Ramos (cell line): ENCODE measurements at regions not wholly inside any gene's neighbourhood (a gene's known extent, or its start where the extent isn't known, plus 50 kb on each side); places are given as distances from the start of the nearest gene placed in this dataset.
"Not testable (repeated sequence)": the region's sequence is repeated elsewhere in the genome, so short reads cannot be mapped to it uniquely, and the experiment has no call there.

Experiments used
- in situ Hi-C: fragments of 300-500 bp; cut with MboI; formaldehyde crosslinking; loops from one replicate; pipeline ENCODE4 v1.14.3; 2022; ENCODE audit warnings: low sequenced_read_pairs; ENCODE audit not compliant: unreplicated experiment

DNA sequence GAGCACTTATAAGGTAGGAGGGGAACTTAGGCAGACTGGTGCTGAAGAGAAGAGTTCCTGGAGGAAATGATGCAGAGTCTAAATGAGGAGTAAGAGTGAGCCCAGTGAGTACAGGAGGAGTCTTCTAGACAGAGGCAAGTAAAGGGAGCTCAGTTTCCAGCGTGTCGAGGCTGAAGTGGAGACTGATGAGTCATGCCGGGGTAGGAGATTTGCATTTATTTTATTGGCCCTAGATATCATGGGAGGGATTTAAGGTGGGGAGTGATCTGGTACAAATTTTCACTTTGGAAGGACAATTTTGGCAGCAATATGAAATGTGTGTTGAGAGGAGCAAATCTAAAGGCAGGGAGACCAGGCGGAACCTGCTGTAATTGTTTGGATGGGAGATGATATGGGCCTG, 157.5 kb downstream of the TTC8 start:
- in situ Hi-C loops = no loop called here

DNA sequence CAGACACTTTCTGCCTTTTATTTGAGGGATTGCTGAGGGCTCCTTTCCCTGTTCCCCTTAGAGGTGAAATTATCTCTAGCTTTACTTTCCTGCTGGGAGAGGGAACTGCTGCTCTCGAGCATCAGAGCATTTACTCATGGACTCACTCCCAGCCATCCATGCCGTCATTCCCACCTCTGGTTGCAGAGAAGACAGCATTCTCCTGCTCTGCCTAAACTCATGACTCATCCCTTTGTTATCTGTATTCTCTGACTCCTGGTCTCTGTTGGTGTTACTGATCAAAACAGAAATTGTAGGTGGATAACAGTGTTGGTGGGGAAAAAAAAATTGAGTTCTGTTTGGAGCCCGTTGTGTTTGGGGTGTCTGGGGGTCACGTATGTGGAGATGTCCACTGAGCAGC, 159.3 kb downstream of the TTC8 start:
- in situ Hi-C loops = no loop called here

DNA sequence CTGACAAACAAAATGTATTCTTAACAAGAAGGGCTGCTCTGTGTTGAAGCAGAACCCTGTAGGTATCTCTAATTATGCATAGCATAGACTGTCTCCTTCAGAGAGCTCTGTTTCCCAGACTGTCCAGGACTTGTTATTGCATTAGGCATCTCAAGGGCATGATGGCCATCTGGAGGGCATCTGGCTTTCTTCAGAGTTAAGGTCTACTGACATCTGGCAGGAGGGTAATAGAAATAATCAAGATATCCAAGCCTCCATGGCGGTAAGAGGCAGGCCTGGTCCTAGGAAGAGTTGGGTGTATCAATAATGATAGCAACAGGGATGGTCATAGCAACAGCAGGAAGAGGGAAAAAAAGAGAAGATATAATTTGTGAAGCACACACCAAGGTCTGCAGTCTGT, 161.2 kb downstream of the TTC8 start:
- in situ Hi-C loops = no loop called here

DNA sequence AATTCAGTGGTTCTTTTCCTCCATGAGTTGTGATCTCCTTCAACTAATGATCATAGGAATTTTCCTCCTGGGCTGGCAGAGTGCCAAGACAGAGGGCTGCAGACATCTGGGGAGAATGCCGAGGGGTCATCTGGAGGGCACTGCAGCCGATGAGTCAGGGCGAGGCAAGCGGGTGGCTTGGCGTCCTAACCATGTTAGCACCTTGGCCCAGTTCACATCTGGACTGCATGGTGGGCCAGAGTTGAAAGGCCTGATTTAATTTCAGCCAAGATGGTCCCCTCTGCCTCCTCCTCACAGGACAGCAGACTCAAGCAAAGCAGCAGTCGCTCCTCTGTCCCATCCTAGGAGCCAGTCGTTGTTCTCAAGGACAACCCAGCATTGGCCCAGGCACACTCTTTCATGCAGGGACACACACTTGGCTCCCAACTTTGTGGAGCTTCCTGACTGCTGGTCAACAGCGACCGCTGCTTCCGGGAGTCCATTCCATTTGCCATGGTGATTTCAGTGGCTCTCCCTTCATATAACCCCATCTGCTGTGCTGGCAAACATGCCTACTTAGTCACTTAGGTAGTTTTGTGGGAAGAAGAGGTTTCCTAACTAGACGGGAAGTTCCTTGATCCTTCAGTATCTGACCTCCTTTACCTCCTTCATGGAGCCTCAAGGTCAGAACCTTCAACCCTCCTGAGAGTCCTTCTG, 161.8 kb downstream of the TTC8 start:
- in situ Hi-C loops = no loop called here

DNA sequence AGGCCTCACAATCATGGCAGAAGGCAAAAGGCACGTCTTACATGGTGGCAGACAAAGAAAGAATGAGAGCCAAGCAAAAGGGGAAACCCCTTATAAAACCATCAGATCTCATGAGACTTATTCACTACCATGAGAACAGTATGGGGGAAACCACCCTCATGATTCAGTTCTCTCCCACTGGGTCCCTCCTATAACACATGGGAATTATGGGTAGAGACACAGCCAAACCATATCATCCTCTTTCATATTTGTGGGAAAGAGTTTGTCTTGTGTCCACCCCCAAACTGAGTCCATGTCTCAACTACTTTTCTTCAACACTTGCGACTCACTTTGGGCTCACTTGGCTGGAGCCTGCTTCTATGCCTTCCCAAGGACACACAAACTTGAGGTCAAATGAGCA, 162.5 kb downstream of the TTC8 start:
- in situ Hi-C loops = not testable (repeated sequence)

DNA sequence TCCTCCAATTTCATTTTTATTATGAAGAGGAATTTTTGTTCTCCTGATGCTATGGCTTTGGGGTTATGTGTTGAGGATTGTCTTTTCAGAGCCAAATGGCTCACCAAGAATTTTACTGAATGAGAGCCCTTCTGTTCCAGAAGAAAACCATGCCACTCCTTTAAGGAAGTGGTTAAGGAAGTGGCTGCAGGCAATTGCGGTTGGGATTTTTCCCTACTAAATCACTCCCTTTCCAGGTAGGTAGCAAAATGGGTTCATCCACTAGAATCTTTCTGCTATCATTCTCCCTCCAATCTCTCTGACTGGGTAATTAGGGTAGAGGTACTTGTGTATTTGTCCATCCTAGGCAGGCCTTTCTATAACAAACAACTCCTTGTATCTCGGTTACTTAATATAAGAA, 163.1 kb downstream of the TTC8 start:
- in situ Hi-C loops = no loop called here

DNA sequence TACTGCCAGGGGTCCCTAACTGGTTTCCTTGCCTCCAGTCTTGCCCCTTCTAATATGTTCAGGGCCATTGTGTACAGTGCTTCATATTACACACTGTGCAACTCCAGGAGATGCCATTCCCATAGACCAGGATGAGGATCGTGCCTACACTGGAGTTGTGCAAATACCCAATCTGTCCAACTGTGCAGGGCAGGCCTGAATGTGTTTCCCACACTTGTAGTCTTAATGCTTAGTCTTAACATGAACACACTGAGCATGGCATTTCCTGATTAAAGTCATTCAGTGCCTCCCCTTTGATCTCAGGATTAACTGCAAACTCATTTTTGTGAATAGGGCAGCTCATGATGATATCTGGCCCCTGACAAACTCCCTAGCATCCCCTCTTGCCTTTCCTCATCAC, 165.5 kb downstream of the TTC8 start:
- in situ Hi-C loops = no loop called here

DNA sequence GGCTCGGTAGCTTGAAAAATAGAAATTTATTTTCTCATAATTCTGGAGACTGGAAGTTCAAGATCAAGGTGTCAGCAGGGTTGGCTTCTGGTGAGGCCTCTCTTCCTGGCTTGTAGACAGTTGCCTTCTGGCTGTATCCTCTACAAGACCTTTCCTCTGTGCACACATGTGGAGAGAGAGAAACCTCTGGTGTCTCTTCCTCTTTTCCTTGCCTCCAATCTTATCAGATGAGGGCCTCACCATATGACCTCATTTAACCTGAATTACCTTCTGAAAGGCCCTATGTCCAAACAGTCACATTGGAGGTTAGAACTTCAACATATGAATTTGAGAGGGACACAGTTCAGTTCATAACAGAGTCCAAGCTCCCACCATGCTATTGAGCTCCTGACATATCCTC, 166.4 kb downstream of the TTC8 start:
- in situ Hi-C loops = no loop called here

DNA sequence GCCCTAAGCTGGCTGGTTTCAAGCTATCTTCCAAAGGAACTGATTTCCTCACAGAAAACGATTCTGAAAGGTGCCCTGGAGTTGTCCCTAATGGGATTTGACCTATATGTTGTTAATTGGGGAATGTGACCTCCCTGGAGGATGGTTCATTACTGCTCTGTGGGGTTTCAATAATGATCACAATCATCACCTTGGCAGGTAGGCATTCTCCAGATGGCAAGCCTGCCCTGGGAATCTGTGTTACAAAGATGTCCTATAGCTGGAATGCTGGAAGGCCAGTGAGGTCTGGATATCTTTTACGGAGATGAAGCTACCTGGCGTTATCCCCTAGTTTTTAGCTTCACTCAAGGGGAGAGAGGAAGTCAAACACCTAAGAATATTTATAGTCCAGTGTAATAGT, 167.6 kb downstream of the TTC8 start:
- in situ Hi-C loops = no loop called here

DNA sequence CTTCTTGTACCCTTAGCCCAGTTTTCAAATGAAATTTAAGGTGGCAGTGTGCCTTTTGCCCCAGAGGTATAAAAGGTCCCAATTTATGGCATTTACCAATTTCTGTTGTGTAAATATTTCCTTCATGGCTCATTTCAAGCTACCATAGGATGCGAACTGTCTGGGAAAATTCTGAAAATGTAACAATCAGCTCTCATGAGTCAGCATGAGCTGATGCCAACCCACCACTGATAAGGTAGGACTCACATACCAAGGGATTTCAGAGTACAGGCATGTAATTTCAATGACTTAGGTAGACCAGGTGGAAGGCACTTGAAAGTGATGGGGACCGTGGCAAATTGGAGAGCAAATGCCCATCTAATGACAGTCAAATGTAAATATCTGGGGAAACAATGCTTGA, 169.5 kb downstream of the TTC8 start:
- in situ Hi-C loops = no loop called here

DNA sequence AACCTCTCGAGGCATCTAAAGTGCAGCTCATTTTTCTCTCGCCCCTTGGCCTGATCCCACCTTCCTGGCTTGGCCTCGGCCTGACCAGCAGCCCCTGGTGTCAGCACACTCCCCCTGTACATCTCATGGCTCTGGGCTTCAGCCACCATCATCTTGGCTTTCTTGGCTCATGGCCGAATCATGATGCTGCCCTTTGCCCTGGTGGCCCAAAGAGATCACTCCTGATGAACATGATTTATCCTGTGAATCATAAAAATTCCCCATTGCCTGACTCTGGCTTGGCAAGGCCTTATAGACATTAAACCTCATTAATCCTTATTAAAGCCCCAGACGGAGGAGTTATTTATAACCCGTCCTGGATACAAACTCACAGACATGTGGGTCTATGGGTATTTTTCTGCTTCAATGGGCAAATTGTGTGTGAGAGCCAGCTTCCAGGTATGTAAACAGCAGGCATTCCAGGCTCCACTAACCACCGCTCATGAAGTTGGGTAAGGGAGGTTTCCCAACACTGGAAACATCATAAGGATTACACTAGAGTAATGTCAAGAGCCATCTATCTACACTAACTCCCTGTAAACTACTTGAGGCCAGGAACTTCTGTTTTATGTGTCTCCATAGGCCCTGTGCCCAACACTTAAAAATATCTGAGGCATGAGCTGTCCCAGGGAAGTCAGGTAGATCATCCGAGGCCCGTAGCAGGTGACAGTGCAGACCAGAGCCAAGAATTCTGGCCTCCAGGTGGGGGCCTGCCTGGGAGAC, 171.2 kb downstream of the TTC8 start:
- in situ Hi-C loops = no loop called here

DNA sequence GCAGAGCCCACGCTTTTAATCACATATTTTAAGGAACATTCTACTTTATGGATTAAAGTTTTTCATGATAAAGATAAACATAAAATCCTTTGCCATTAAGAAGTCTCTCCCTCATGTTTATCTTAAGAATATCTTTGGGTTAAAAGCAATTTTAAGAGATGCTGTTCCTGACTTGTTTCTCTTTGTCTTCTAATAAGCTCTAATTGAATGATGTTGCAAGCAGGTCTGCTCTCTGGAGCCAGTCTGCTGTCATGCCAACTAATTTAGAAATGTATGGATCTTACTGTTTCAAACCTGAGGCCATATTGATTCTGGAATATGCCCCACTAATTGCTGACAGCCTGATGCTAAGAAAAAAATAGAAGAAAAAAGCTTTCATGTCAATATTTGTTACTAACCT, 173.6 kb downstream of the TTC8 start:
- in situ Hi-C loops = no loop called here

DNA sequence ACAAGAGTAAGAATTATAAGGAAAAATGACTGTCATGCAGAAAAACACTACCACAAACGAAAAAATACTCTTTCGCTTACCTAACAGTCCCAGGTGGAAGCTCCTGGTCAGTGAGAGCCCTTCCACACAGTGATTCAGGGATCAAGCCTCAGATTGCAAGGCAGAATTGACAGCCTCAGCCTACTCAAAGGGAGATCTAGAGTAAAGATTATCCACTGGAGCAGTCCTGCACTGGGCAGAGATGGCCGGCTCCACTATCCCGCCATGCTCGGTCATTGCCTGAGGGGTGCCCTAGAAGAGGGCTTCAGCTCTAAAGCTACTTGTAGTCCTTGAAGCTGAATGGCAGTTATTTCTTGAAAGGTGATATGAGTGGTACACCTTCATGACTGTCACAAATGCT, 174.7 kb downstream of the TTC8 start:
- in situ Hi-C loops = no loop called here

DNA sequence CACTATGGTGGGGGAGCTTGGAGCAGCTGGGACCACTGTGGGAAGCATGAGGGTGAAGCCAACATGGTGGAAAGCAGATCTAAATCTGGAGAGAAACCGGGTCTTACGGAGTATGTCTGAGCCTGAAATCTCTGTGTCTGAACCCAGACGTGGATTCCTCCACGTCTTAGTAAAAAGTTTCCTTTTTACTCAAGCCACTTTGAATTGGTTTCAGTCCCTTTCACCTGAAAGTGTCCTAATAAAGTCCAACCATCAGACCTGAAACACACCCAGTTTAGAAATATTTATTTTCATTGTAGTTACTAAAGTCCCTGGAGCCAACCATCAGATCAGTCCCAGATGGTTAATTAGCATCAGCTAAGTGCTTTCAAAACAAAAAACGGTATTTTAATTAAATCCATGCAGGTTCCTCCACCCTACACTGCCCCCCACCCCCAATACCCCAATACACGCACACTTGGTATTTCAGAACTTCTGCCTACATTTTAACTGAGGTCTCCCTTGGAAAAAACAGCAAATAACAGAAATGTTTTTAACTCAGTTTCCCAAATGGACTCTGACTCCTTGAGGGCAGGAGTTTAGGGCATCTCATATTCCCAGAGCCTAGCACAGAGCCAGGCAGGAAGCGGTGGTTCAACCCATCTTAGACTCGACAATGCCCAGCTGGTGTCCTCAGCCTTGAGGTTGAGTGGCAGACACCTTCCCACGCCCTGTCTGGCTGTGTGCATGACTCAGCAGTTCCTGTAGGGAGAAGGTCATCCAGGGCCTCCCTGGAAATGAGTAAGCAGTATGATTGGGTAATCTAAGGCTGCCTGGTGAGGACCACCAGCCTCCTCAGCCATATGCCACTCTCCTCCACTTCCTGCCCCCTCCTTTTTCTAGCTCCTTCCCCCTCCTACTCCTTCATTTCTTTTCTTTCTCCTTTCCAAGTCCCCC, 175.8 kb downstream of the TTC8 start:
- in situ Hi-C loops = no loop called here

DNA sequence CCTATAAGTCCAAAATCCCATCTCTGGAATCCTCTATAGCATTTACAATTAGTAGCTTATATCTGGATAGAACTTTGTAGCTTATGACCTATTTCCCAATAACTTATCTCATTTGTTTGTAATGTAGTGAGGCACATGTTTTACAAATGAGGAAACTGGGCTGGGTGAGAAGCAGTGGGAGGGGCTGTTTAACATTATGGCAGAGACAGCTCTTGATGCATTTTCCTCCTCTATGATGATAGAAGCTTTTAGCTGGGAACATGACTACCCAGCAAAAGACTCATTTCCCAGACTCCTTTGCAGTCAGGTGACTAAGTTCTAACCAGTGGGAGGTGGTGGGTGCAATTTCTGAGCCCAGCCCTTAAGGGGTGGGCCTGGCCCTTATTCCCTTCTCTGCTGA, 179.7 kb downstream of the TTC8 start:
- in situ Hi-C loops = no loop called here

DNA sequence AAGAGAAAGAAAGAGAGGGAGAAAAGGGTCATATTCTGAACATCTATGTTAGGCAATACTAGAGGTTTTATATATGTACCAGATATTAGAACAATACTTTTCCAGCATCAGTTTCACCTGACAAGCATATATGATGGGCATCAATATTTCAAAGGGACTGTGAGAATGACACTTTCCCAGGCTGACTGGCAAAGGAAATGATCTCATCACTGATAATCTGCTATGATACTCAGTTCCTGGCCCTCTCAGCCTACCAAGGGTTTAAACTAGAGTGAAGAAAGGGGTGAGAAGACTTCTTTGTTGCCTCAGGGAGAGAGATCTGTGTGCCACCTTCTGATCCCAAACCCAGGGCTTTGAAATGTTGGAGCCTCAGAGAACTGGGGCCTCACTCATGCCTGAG, 183.5 kb downstream of the TTC8 start:
- in situ Hi-C loops = no loop called here

DNA sequence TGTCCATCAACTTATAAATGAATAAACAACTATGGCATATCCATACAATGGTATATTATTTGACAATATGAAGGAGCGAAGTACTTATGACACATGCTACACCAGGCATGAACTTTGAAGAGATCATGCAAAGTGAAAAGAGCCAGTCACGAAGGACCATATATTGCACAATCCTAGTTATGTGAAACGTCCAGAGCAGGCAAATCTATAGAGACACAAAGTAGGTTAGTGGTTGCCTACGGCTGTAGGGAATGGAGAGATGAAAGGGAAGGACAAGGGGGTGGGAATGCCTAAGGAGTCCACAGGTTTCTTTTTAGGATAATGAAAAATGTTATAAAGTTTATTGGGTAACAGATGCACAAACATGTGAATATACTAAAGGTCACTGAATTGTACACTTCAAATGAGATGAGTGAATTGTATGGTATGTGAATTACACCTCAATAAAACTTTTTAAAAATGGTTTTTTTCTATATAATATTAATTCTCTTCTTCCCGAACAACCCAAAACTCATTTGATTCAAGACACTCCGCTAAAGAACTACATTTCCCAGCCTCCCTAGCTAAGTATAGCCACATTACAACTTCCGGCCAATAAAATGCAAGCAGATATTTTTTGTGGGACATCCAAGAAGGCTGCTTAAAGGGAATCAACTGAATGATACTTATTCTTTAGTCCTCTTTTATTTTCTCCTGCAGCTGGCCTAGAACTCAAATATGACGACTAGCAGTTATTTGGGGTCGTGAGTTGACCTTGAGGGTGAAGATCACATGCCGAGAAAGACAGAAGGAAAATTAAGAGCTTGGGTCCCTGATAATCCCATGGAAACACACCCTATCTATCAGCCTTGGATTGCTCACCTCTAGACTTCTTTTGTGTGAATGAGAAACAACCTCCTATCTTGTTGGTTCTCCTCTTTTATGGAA, 187.2 kb downstream of the TTC8 start:
- in situ Hi-C loops = no loop called here

DNA sequence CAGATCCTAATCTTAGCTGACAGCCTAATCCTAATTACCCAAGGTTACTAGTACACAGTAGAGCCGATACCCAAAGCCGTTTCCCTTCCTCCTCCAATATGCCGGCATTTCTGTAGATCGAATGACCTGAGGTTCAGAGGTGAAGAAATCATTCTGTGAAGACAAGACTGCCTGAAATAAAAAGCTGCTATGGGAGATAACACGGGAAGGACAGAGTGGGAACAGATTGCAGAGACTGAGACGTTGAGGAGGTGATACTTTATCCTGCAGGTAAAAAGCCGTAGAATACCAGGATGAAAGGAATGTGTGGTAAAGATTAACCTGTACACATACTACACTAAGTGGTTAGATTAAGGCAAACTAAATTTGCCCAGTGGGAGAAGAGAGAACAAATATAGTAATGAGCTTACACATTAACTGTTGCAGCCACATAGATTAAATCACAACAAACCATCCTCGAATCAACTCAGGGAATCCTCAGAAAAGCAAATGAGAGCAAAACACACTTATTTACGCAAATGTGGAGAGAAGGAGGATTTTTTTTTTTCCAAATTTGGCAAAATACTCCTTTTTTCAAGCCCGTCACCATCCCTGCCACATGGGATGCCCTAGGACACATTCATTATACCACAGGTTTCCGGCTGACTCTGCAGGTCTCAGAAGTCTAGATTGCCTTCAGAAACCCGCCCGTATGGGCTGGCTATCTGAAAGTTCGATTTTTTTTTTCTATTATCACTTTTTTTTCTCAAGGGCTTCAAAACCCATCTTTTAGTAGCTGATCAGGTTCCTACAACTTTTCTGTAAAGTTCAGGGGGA, 188.0 kb downstream of the TTC8 start:
- in situ Hi-C loops = no loop called here

DNA sequence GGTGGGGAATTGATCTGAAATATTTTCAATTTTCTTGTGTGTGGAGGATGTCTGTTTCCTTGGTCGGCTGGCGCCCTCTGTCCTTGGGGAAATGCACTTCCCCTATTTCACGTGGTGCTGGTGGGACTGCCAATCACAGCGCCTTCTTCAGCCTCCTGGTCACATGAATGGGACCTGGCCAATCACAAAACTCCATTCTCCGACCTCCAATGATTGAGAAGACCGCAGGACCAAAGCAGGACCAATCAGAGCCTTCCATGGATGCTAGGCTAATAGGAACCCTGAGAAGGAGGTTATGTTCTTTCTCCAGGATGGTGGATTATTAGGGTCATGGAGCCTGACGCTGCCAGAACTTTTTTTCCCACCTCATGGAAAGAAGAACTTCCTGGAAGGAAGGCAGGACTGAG, 188.7 kb downstream of the TTC8 start:
- in situ Hi-C loops = no loop called here
